ENCODE measurements at regions not wholly inside any gene's neighbourhood (a gene's known extent, or its start where the extent isn't known, plus 50 kb on each side); places are given as distances from the start of the nearest gene placed in this dataset.

DNA sequence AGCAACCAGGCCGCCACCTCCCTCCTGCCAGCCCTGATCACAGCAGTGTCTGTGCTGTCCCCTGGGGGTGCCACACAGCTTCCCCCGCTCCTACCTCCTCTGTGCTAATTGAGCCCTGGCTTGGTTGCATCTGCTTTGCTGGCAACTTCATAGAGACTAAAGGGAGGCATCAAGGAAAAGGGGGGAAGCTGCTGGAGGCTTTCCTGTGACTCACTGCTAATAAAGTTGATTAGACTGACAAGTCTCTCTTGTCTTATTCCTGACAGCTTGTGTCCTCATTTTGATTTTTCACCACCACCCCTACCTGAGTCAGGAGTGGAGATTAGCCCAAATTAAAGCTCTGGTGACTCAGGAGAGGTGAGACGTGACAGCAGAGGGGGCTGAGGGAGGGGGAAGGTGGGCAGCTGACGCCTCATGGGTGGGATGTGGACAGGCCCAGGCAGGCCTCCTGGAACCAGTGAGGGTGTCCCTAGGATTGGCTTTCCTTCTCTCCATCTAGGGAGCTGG, 310.0 kb downstream of the CBLN1 start:
- Histone ChIP-seq H3K27ac (ENCODE audit: low read length) (no peak overlapping the region), H3K9me2 (replicated peaks; ENCODE audit: insufficient read depth, low read length) (no peaks in the 10 kb centered on the region), H3K4me1 (ENCODE audit: low read length) (no peaks in the 10 kb centered on the region), H3K9me3 (replicated peaks; ENCODE audit: insufficient read depth, low read length) (no peaks in the 10 kb centered on the region), H3K36me3 (replicated peaks; ENCODE audit: insufficient read depth, low read length) (no peaks in the 10 kb centered on the region), H4K20me1 (ENCODE audit: insufficient read depth, low read length) (no peaks in the 10 kb centered on the region), H3K9ac (ENCODE audit: low read length) (no peak overlapping the region), H3K27me3 (replicated peaks; ENCODE audit: insufficient read depth, low read length) (no peaks in the 10 kb centered on the region), H3F3A (ENCODE audit: insufficient read depth, low read length) (no peaks in the 10 kb centered on the region), H2AFZ (ENCODE audit: low read length) (no peak overlapping the region), H3K79me2 (ENCODE audit: low read length) (no peaks in the 10 kb centered on the region), H3K4me2 (ENCODE audit: low read depth, low read length) (no peak overlapping the region), H3K4me3 (ENCODE audit: low read length) (no peak overlapping the region)
- TF ChIP-seq, protein P1, sequence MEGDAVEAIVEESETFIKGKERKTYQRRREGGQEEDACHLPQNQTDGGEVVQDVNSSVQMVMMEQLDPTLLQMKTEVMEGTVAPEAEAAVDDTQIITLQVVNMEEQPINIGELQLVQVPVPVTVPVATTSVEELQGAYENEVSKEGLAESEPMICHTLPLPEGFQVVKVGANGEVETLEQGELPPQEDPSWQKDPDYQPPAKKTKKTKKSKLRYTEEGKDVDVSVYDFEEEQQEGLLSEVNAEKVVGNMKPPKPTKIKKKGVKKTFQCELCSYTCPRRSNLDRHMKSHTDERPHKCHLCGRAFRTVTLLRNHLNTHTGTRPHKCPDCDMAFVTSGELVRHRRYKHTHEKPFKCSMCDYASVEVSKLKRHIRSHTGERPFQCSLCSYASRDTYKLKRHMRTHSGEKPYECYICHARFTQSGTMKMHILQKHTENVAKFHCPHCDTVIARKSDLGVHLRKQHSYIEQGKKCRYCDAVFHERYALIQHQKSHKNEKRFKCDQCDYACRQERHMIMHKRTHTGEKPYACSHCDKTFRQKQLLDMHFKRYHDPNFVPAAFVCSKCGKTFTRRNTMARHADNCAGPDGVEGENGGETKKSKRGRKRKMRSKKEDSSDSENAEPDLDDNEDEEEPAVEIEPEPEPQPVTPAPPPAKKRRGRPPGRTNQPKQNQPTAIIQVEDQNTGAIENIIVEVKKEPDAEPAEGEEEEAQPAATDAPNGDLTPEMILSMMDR (IDR thresholded peaks at IDR 0.05; ENCODE audit: low read length) = no peak
- TF ChIP-seq EZH2phosphoT487 (IDR thresholded peaks at IDR 0.05; ENCODE audit: low read length) (no peak), EZH2 (optimal IDR thresholded peaks at IDR 0.05; ENCODE audit: low read depth, low read length) (no peak)
- no peak for DNase-seq

DNA sequence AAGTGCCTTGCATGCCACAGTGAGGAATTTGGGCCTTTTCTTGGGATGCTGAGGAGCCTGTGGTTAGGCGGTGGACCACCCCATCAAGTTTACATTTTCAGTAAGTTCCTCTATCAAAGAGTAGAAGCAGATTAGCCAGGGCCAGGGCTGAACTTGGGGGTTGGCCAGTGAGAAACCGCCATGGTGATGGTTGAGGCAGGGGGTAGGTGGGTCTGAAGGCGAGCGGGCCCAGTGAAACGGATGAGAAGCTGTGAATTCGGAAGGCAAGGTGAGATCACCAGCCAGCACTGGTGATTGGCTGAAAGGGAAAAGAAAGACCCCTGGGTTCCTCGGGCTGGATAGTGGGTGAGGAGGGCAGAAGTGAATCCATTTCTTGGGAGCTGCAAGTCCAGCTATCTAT, 311.4 kb downstream of the CBLN1 start:
- Histone ChIP-seq H3K27ac (ENCODE audit: low read length) (no peak overlapping the region), H3K27me3 (replicated peaks; ENCODE audit: insufficient read depth, low read length) (no peaks in the 10 kb centered on the region)

DNA sequence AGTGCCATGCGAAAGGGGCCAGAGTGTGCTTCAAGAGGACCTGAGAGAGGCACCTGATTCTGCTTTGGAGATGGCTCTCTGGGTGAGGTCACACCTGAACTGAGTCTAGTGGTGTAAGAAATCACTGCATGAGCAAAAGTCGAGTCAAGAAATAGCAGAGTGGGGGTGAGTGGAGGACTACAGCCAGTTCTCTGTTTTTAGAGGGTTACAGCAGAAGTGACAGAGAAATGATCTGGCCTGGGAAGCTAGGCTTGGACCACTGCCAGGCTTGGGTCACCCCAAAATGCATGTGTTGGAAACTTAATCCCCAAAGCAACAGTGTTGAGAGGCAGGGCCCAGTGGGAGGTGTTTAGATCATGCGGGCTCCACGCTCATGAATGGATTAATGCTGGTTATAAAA, 312.0 kb downstream of the CBLN1 start:
- Histone ChIP-seq H3K9me3 (replicated peaks; ENCODE audit: insufficient read depth, low read length) (no peaks in the 10 kb centered on the region), H3K4me1 (ENCODE audit: low read length) (no peaks in the 10 kb centered on the region), H4K20me1 (ENCODE audit: insufficient read depth, low read length) (no peaks in the 10 kb centered on the region), H3K4me3 (ENCODE audit: low read length) (no peak overlapping the region), H3K36me3 (replicated peaks; ENCODE audit: insufficient read depth, low read length) (no peaks in the 10 kb centered on the region), H3K27ac (ENCODE audit: low read length) (no peak overlapping the region), H3K79me2 (ENCODE audit: low read length) (no peaks in the 10 kb centered on the region), H3K27me3 (replicated peaks; ENCODE audit: insufficient read depth, low read length) (no peaks in the 10 kb centered on the region), H3F3A (ENCODE audit: insufficient read depth, low read length) (no peaks in the 10 kb centered on the region), H3K9ac (ENCODE audit: low read length) (no peak overlapping the region), H3K9me2 (replicated peaks; ENCODE audit: insufficient read depth, low read length) (no peaks in the 10 kb centered on the region), H3K4me2 (ENCODE audit: low read depth, low read length) (no peak overlapping the region), H2AFZ (ENCODE audit: low read length) (no peak overlapping the region)
- no peak for DNase-seq
- TF ChIP-seq, protein P1 (IDR thresholded peaks at IDR 0.05; ENCODE audit: low read length) = no peak
- TF ChIP-seq EZH2 (optimal IDR thresholded peaks at IDR 0.05; ENCODE audit: low read depth, low read length) (no peak), EZH2phosphoT487 (IDR thresholded peaks at IDR 0.05; ENCODE audit: low read length) (no peak)

More for the DNA sequence above, 311.4 kb downstream of the CBLN1 start:
- Histone ChIP-seq H3F3A (ENCODE audit: insufficient read depth, low read length) (no peaks in the 10 kb centered on the region), H3K9ac (ENCODE audit: low read length) (no peak overlapping the region), H3K9me2 (replicated peaks; ENCODE audit: insufficient read depth, low read length) (no peaks in the 10 kb centered on the region), H2AFZ (ENCODE audit: low read length) (no peak overlapping the region), H3K36me3 (replicated peaks; ENCODE audit: insufficient read depth, low read length) (no peaks in the 10 kb centered on the region), H3K4me3 (ENCODE audit: low read length) (no peak overlapping the region), H3K9me3 (replicated peaks; ENCODE audit: insufficient read depth, low read length) (no peaks in the 10 kb centered on the region), H3K79me2 (ENCODE audit: low read length) (no peaks in the 10 kb centered on the region), H3K4me2 (ENCODE audit: low read depth, low read length) (no peak overlapping the region), H3K4me1 (ENCODE audit: low read length) (no peaks in the 10 kb centered on the region), H4K20me1 (ENCODE audit: insufficient read depth, low read length) (no peaks in the 10 kb centered on the region)
- DNase-seq = no peak
- no peak for TF ChIP-seq EZH2phosphoT487 (IDR thresholded peaks at IDR 0.05; ENCODE audit: low read length)
- TF ChIP-seq EZH2 (optimal IDR thresholded peaks at IDR 0.05; ENCODE audit: low read depth, low read length) = no peak

DNA sequence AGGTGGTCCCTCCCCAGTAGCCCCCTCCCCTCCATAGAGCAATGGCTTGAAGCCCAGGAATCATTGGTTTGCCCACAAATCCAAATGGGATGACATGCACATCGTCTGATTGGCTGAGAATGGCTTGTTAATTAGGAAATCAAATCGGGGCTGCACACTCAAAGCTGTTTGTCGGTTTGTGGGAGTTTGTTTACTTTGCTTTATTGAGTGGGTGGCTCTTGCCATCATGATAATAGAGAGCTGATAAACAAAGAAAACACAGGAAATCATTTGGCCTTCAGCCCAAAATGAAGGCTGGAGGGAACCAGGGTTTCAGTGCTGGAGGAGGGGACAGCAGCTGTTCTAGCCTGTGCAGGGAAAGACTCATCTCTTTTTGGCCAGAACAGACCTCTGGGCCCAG, 316.3 kb downstream of the CBLN1 start:
- Histone ChIP-seq H4K20me1 (ENCODE audit: insufficient read depth, low read length) (no peaks in the 10 kb centered on the region), H3K36me3 (replicated peaks; ENCODE audit: insufficient read depth, low read length) (no peaks in the 10 kb centered on the region), H3K27me3 (replicated peaks; ENCODE audit: insufficient read depth, low read length) (no peaks in the 10 kb centered on the region), H3K9ac (ENCODE audit: low read length) (no peak overlapping the region), H3K4me1 (ENCODE audit: low read length) (no peaks in the 10 kb centered on the region), H3F3A (ENCODE audit: insufficient read depth, low read length) (no peaks in the 10 kb centered on the region), H3K79me2 (ENCODE audit: low read length) (no peaks in the 10 kb centered on the region), H3K9me3 (replicated peaks; ENCODE audit: insufficient read depth, low read length) (no peaks in the 10 kb centered on the region), H3K9me2 (replicated peaks; ENCODE audit: insufficient read depth, low read length) (no peaks in the 10 kb centered on the region), H3K4me2 (ENCODE audit: low read depth, low read length) (no peak overlapping the region), H2AFZ (ENCODE audit: low read length) (no peak overlapping the region), H3K4me3 (ENCODE audit: low read length) (no peak overlapping the region), H3K27ac (ENCODE audit: low read length) (no peak overlapping the region)
- no peak for DNase-seq
- TF ChIP-seq EZH2phosphoT487 (IDR thresholded peaks at IDR 0.05; ENCODE audit: low read length) (no peak), EZH2 (optimal IDR thresholded peaks at IDR 0.05; ENCODE audit: low read depth, low read length) (no peak)
- TF ChIP-seq, protein P1 (IDR thresholded peaks at IDR 0.05; ENCODE audit: low read length) = no peak
